IPS-NIHi7 (cell line): ENCODE measurements at regions not wholly inside any gene's neighbourhood (a gene's known extent, or its start where the extent isn't known, plus 50 kb on each side); places are given as distances from the start of the nearest gene placed in this dataset.

Source experiments
- DNase-seq: peaks from one replicate; pipeline ENCODE4 v3.0.0; 2012; ENCODE audit warnings: mixed read lengths; ENCODE audit errors: extremely low spot score

GRCh38 chr5:40046792-40047191 is 622.0 kb upstream of the DAB2 start:
- no peak for DNase-seq

- no peak for DNase-seq
These were observed 620.6 kb upstream of the DAB2 start for GRCh38 chr5:40045429-40045828.

GRCh38 chr5:40043916-40044315 is 619.1 kb upstream of the DAB2 start:
- no peak for DNase-seq

- no peak for DNase-seq
These were observed 616.7 kb upstream of the DAB2 start for GRCh38 chr5:40041452-40041851.

GRCh38 chr5:40037713-40038112 is 612.9 kb upstream of the DAB2 start:
- DNase-seq = no peak

- no peak for DNase-seq
These were observed 609.7 kb upstream of the DAB2 start for GRCh38 chr5:40034441-40034840.

GRCh38 chr5:40033411-40033810 is 608.6 kb upstream of the DAB2 start:
- no peak for DNase-seq

- DNase-seq = no peak
These were observed 608.2 kb upstream of the DAB2 start for GRCh38 chr5:40033009-40033408.

- no peak for DNase-seq
These were observed 605.9 kb upstream of the DAB2 start for GRCh38 chr5:40030661-40031060.

- no peak for DNase-seq
These were observed 605.1 kb upstream of the DAB2 start for GRCh38 chr5:40029711-40030495.

- DNase-seq = no peak
These were observed 602.6 kb upstream of the DAB2 start for GRCh38 chr5:40027400-40027799.

- DNase-seq = no peak
These were observed 600.8 kb upstream of the DAB2 start for GRCh38 chr5:40025586-40025985.

GRCh38 chr5:40022057-40022456 is 597.3 kb upstream of the DAB2 start:
- DNase-seq = no peak

GRCh38 chr5:40021007-40021406 is 596.2 kb upstream of the DAB2 start:
- no peak for DNase-seq

GRCh38 chr5:40017918-40018317 is 593.1 kb upstream of the DAB2 start:
- DNase-seq = no peak

- no peak for DNase-seq
These were observed 592.4 kb upstream of the DAB2 start for GRCh38 chr5:40017135-40017534.

- no peak for DNase-seq
These were observed 585.7 kb upstream of the DAB2 start for GRCh38 chr5:40010436-40010835.

- no peak for DNase-seq
These were observed 581.5 kb upstream of the DAB2 start for GRCh38 chr5:40006260-40006659.

GRCh38 chr5:40001796-40002195 is 577.0 kb upstream of the DAB2 start:
- DNase-seq = no peak

GRCh38 chr5:39998518-39998917 is 573.7 kb upstream of the DAB2 start:
- no peak for DNase-seq

- no peak for DNase-seq
These were observed 571.2 kb upstream of the DAB2 start for GRCh38 chr5:39995990-39996389.

GRCh38 chr5:39992617-39993202 is 567.9 kb upstream of the DAB2 start:
- DNase-seq = no peak

- no peak for DNase-seq
These were observed 561.8 kb upstream of the DAB2 start for GRCh38 chr5:39986614-39987013.

- no peak for DNase-seq
These were observed 555.3 kb upstream of the DAB2 start for GRCh38 chr5:39980056-39980455.
